Heart left ventricle (tissue), 13 donors: ENCODE measurements at regions not wholly inside any gene's neighbourhood (a gene's known extent, or its start where the extent isn't known, plus 50 kb on each side); places are given as distances from the start of the nearest gene placed in this dataset.

Source experiments
- CTCF ChIP-seq, 12 donors: fragments of 200-600 bp; sonication (generic) in 4 of 12; IDR thresholded peaks; one replicate each; pipeline versions ENCODE4 v1.5.0 to v1.8.0; 2018 to 2022; ENCODE audit warnings: antibody characterized with exemption in 12 of 12, mild to moderate bottlenecking in 5 of 12
- POLR2A ChIP-seq, 2 donors: fragments of 450-650 bp; IDR thresholded peaks; one replicate each; pipeline ENCODE4 v1.6.1; 2017; ENCODE audit warnings: antibody characterized with exemption in 2 of 2, mild to moderate bottlenecking in 2 of 2, moderate library complexity in 2 of 2
- donor health status: ischemic (EF 13 %, LVEDD 7.1; RV severe dilation, severe dysfunction).
- donor health status: DM: no; HTN: yes; CAD: no.
- donor health status: DM: no; HTN: no; CAD: no.
- donor health status: ischemic (EF 25% LVEDD 6.9; RV normal size, moderate dysfunction).
- donor health status: ischemic (EF 25% LVEDD 5.7; RV mildly dilated, moderate dysfunction).
- donor health status: ischemic (EF 35%, LVEDD 5.7; RV mildly dilated, moderate dysfunction).
- donor health status: nonischemic (EF 11% LVEDD 7.7; RV severe dilation, severe dysfunction).
- donor health status: DM: yes; HTN: yes; CAD: no.
- donor health status: PGD.
- donor health status: ischemic (EF 29% LVEDD 5.4; RV normal size, mild dysfunction).
- donor health status: nonischemic (EF 23%, LVEDD 6.1; RV moderate dilation, normal function).

- TF ChIP-seq CTCF (IDR thresholded peaks at IDR 0.05) (no peak), POLR2A (IDR thresholded peaks at IDR 0.05) (no peak)
Observed at GRCh38 chr2:121144111-121144510, 140.9 kb downstream of the TFCP2L1 start.
